HG02943 (cell line): ENCODE measurements at regions not wholly inside any gene's neighbourhood (a gene's known extent, or its start where the extent isn't known, plus 50 kb on each side); places are given as distances from the start of the nearest gene placed in this dataset.

Source experiments
- ATAC-seq: cut with Tn5 transposase; IDR thresholded peaks from one replicate; pipeline ENCODE4 v1.9.1; 2021; ENCODE audit warnings: mild to moderate bottlenecking, low read depth, moderate library complexity; ENCODE audit not compliant: unreplicated experiment

- ATAC-seq: no peak
Observed at GRCh38 chr4:124234771-124235170, 477.8 kb downstream of the ANKRD50 start.

GRCh38 chr4:124243671-124244366, 468.7 kb downstream of the ANKRD50 start:
- no peak for ATAC-seq

GRCh38 chr4:124253080-124253479, 459.5 kb downstream of the ANKRD50 start:
- ATAC-seq: no peak

GRCh38 chr4:124262211-124263179, 450.0 kb downstream of the ANKRD50 start:
- ATAC-seq: no peak

- no peak for ATAC-seq
Observed at GRCh38 chr4:124265701-124266100, 446.8 kb downstream of the ANKRD50 start.

- ATAC-seq: no peak
Observed at GRCh38 chr4:124266721-124267120, 445.8 kb downstream of the ANKRD50 start.

GRCh38 chr4:124276461-124276860, 436.1 kb downstream of the ANKRD50 start:
- no peak for ATAC-seq

GRCh38 chr4:124277691-124278090, 434.8 kb downstream of the ANKRD50 start:
- ATAC-seq: no peak

- no peak for ATAC-seq
Observed at GRCh38 chr4:124278477-124278876, 434.1 kb downstream of the ANKRD50 start.

GRCh38 chr4:124279741-124280140, 432.8 kb downstream of the ANKRD50 start:
- no peak for ATAC-seq

GRCh38 chr4:124282301-124282898, 430.1 kb downstream of the ANKRD50 start:
- no peak for ATAC-seq

GRCh38 chr4:124288706-124289486, 423.6 kb downstream of the ANKRD50 start:
- ATAC-seq: no peak

GRCh38 chr4:124290678-124291077, 421.9 kb downstream of the ANKRD50 start:
- ATAC-seq: no peak

- ATAC-seq: no peak
Observed at GRCh38 chr4:124295413-124295812, 417.1 kb downstream of the ANKRD50 start.

- ATAC-seq: no peak
Observed at GRCh38 chr4:124304941-124305340, 407.6 kb downstream of the ANKRD50 start.

GRCh38 chr4:124306352-124306751, 406.2 kb downstream of the ANKRD50 start:
- no peak for ATAC-seq

GRCh38 chr4:124307143-124307542, 405.4 kb downstream of the ANKRD50 start:
- no peak for ATAC-seq

GRCh38 chr4:124318292-124318691, 394.2 kb downstream of the ANKRD50 start:
- no peak for ATAC-seq

- no peak for ATAC-seq
Observed at GRCh38 chr4:124321364-124321763, 391.2 kb downstream of the ANKRD50 start.
